Calu3 (cell line): ENCODE measurements at regions not wholly inside any gene's neighbourhood (a gene's known extent, or its start where the extent isn't known, plus 50 kb on each side); places are given as distances from the start of the nearest gene placed in this dataset.

Experiments used
- BruUV-seq: library from RNA; stranded (reverse); fragments of 400-500 nt; replicated peaks from 2 replicates; lab custom pipeline; 2021; lab: Mats Ljungman, UMichigan
- CTCF ChIA-PET: fragments of 300-600 bp; sonication (Branson Sonifier 250); formaldehyde crosslinking; loops from one replicate; lab custom pipeline; 2022; ENCODE audit warnings: antibody characterized with exemption; lab: Charles Lee
- DNase-seq: peaks from one replicate; pipeline ENCODE4 v3.0.0; 2022
- H3K27ac Mint-ChIP-seq: one replicate; pipeline ENCODE4 v1.8.0; 2022; ENCODE audit warnings: mixed read lengths; ENCODE audit not compliant: unreplicated experiment
- H3K27me3 Mint-ChIP-seq: one replicate; pipeline ENCODE4 v1.8.0; 2022; ENCODE audit warnings: mixed read lengths; ENCODE audit not compliant: unreplicated experiment
- H3K36me3 Mint-ChIP-seq: one replicate; pipeline ENCODE4 v1.8.0; 2022; ENCODE audit warnings: mild to moderate bottlenecking, moderate library complexity, mixed read lengths; ENCODE audit not compliant: insufficient read depth, unreplicated experiment
- H3K4me1 Mint-ChIP-seq: one replicate; pipeline ENCODE4 v1.8.0; 2022; ENCODE audit warnings: mild to moderate bottlenecking, low read depth, mixed read lengths; ENCODE audit not compliant: unreplicated experiment
- H3K4me3 Mint-ChIP-seq: one replicate; pipeline ENCODE4 v1.8.0; 2022; ENCODE audit warnings: mild to moderate bottlenecking, low read depth, moderate library complexity, mixed read lengths; ENCODE audit not compliant: unreplicated experiment
- H3K9me3 Mint-ChIP-seq: one replicate; pipeline ENCODE4 v1.8.0; 2022; ENCODE audit warnings: low read depth, mixed read lengths; ENCODE audit not compliant: unreplicated experiment
- CTCF ChIP-seq: fragments of 200-600 bp; IDR thresholded peaks from one replicate; pipeline ENCODE4 v1.8.0; 2022; ENCODE audit warnings: antibody characterized with exemption; ENCODE audit not compliant: unreplicated experiment
- intact Hi-C: fragments of 100-400 bp; cut with micrococcal nuclease; formaldehyde crosslinking; loops from one replicate; pipeline ENCODE4 v1.10.0; 2022; ENCODE audit not compliant: unreplicated experiment

GRCh38 chr7:27344471-27344870, 101.9 kb downstream of the EVX1 start:
- intact Hi-C loops = no loop called here
- TF ChIP-seq CTCF = no peak

DNA sequence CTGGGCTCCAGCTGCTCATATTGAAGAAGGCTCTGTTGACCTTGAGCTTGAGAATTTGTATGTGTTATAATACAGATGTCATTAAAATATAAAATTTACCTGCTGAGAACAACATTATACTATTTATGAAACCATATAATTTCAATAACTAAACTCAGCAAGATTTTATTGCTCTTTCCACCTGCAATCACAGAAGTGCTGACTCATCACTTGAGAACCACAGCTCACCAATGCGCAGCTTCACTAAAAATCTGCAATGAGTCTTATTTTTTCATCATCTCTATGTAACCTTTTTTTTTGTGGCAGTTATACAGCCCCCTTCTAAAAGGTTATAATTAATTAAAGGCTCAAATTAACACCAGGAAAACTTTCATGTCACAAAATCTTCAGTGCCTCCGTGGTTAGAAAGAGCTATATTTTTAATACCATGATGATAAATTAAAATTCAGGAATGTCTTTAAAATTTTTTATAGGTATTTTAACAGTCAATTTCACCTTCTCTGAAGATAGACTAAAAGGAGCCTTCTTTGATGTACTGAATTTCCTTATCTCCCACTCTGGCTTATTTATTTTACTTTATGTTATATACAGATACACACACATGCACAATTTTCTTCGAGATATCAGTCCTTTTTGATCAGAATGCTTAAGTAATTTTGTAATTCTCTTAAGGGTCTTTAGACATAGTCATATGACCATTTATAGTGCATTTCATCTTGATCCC, 102.7 kb downstream of the EVX1 start:
- CTCF ChIA-PET = interaction anchor here (0.8 to 1.4 kb wide), 4 partner anchors 10 to 78 kb away, joined by 3 to 14 read pairs (median 4); no protein-coding TSS in a partner anchor
- Mint-ChIP-seq H3K27ac (peak overlapping the region; percentile 64), H3K27me3 (no peaks in the 10 kb centered on the region), H3K36me3 (no peaks in the 10 kb centered on the region), H3K9me3 (no peaks in the 10 kb centered on the region), H3K4me3 (peak overlapping the region; percentile 43), H3K4me1 (peaks cover 31% of the 10 kb centered on the region)
- no TSS peak for BruUV-seq
- no peak for TF ChIP-seq CTCF
- DNase-seq = no peak
- intact Hi-C loops = no loop called here

More at GRCh38 chr7:27344471-27344870, 101.9 kb downstream of the EVX1 start:
- no TSS peak for BruUV-seq
- Mint-ChIP-seq H3K27me3 (no peaks in the 10 kb centered on the region), H3K27ac (no peak overlapping the region), H3K4me1 (peaks cover 23% of the 10 kb centered on the region), H3K36me3 (no peaks in the 10 kb centered on the region), H3K4me3 (no peak overlapping the region), H3K9me3 (no peaks in the 10 kb centered on the region)
- DNase-seq = no peak
- CTCF ChIA-PET = interaction anchor here (0.8 to 1.4 kb wide), 2 partner anchors 9 to 13 kb away, joined by 4 read pairs; no protein-coding TSS in a partner anchor

GRCh38 chr7:27345997-27346396, 103.4 kb downstream of the EVX1 start:
- peaks cover 32% of the 10 kb centered on the region for H3K4me1 Mint-ChIP-seq
- intact Hi-C loops = loop anchor here (2.0 kb wide), 1 partner anchor 75 kb away; no protein-coding TSS in a partner anchor
- no peak for DNase-seq
- H3K9me3 Mint-ChIP-seq = no peaks in the 10 kb centered on the region
- peak overlapping the region; percentile 43 for H3K4me3 Mint-ChIP-seq
- H3K27me3 Mint-ChIP-seq = no peaks in the 10 kb centered on the region
- H3K27ac Mint-ChIP-seq = peak overlapping the region; percentile 64
- TF ChIP-seq CTCF = no peak
- BruUV-seq = no TSS peak
- CTCF ChIA-PET = interaction anchor here (1.0 to 1.4 kb wide), 3 partner anchors 10 to 107 kb away, joined by 3 to 14 read pairs (median 4); no protein-coding TSS in a partner anchor
- H3K36me3 Mint-ChIP-seq = no peaks in the 10 kb centered on the region

GRCh38 chr7:27346531-27347275, 104.1 kb downstream of the EVX1 start:
- CTCF ChIA-PET = interaction anchor here (1.0 to 1.6 kb wide), 2 partner anchors 33 to 108 kb away, joined by 3 to 4 read pairs; no protein-coding TSS in a partner anchor
- intact Hi-C loops = loop anchor here (2.0 kb wide), 1 partner anchor 74 kb away; no protein-coding TSS in a partner anchor
- no peaks in the 10 kb centered on the region for H3K36me3 Mint-ChIP-seq

More at GRCh38 chr7:27346531-27347275, 104.1 kb downstream of the EVX1 start:
- peak; percentile 91 for DNase-seq
- TF ChIP-seq CTCF = no peak
- peaks cover 32% of the 10 kb centered on the region for H3K4me1 Mint-ChIP-seq
- H3K27me3 Mint-ChIP-seq = no peaks in the 10 kb centered on the region
- no peaks in the 10 kb centered on the region for H3K9me3 Mint-ChIP-seq
- TSS peak; percentile 68 for BruUV-seq
- peak overlapping the region; percentile 46 for H3K4me3 Mint-ChIP-seq
- peak overlapping the region; percentile 64 for H3K27ac Mint-ChIP-seq
